Left ventricle myocardium inferior (tissue), 1 donor: ENCODE measurements at regions not wholly inside any gene's neighbourhood (a gene's known extent, or its start where the extent isn't known, plus 50 kb on each side); places are given as distances from the start of the nearest gene placed in this dataset.

Experiments
- DNase-seq: peaks from one replicate; pipeline ENCODE4 v3.0.0-alpha.2; 2020
- H3K27ac ChIP-seq: fragments of 200-600 bp; replicated peaks from 2 replicates; pipeline ENCODE4 v1.8.0; 2021
- H3K27me3 ChIP-seq: fragments of 200-600 bp; 2 replicates; pipeline ENCODE4 v1.8.0; 2021; ENCODE audit warnings: low read depth
- H3K36me3 ChIP-seq: fragments of 200-600 bp; 2 replicates; pipeline ENCODE4 v1.8.0; 2021
- H3K4me1 ChIP-seq: fragments of 200-600 bp; 2 replicates; pipeline ENCODE4 v1.8.0; 2021
- H3K4me3 ChIP-seq: fragments of 200-600 bp; 2 replicates; pipeline ENCODE4 v1.8.0; 2021; ENCODE audit warnings: mild to moderate bottlenecking, moderate library complexity
- H3K9me3 ChIP-seq: fragments of 200-600 bp; replicated peaks from 2 replicates; pipeline ENCODE4 v1.8.0; 2021
- CTCF ChIP-seq: fragments of 200-600 bp; IDR thresholded peaks from 2 replicates; pipeline ENCODE4 v1.8.0; 2021; ENCODE audit warnings: antibody characterized with exemption, mild to moderate bottlenecking, borderline replicate concordance
- intact Hi-C: fragments of 100-400 bp; cut with micrococcal nuclease; formaldehyde crosslinking; loops from one replicate; pipeline ENCODE4 v1.11.0; 2022
- donor health status: DM: no; HTN: yes; CAD: no; lungs with severe emphysema.

GRCh38 chr1:102562380-102562779 is 545.9 kb downstream of the COL11A1 start:
- no peaks in the 10 kb centered on the region for H3K27me3 ChIP-seq
- H3K4me1 ChIP-seq = no peaks in the 10 kb centered on the region
- H3K4me3 ChIP-seq = no peak overlapping the region
- H3K27ac ChIP-seq = no peak overlapping the region
- no peak for TF ChIP-seq CTCF
- intact Hi-C loops = no loop called here
- peaks cover 6% of the 10 kb centered on the region for H3K9me3 ChIP-seq
- no peak for DNase-seq
- no peaks in the 10 kb centered on the region for H3K36me3 ChIP-seq

- intact Hi-C loops = no loop called here
- TF ChIP-seq CTCF = no peak
- Histone ChIP-seq H3K4me1 (no peaks in the 10 kb centered on the region), H3K27ac (no peak overlapping the region), H3K4me3 (no peak overlapping the region), H3K36me3 (no peaks in the 10 kb centered on the region), H3K27me3 (no peaks in the 10 kb centered on the region), H3K9me3 (peaks cover 56% of the 10 kb centered on the region)
- no peak for DNase-seq
These were observed 554.1 kb upstream of the OLFM3 start for GRCh38 chr1:102550729-102551384.

- intact Hi-C loops = no loop called here
- no peak for TF ChIP-seq CTCF
- H3K4me1 ChIP-seq = no peaks in the 10 kb centered on the region
- no peaks in the 10 kb centered on the region for H3K27me3 ChIP-seq
- H3K4me3 ChIP-seq = no peak overlapping the region
- DNase-seq = no peak
- peaks cover 11% of the 10 kb centered on the region for H3K9me3 ChIP-seq
- H3K36me3 ChIP-seq = no peaks in the 10 kb centered on the region
- H3K27ac ChIP-seq = no peak overlapping the region
These were observed 549.5 kb upstream of the OLFM3 start for GRCh38 chr1:102546251-102546650.

GRCh38 chr1:102535829-102536505 is 539.2 kb upstream of the OLFM3 start:
- TF ChIP-seq CTCF = no peak
- Histone ChIP-seq H3K27me3 (no peaks in the 10 kb centered on the region), H3K36me3 (no peaks in the 10 kb centered on the region), H3K4me1 (no peaks in the 10 kb centered on the region), H3K27ac (no peak overlapping the region), H3K4me3 (no peak overlapping the region), H3K9me3 (no peaks in the 10 kb centered on the region)
- DNase-seq = no peak
- intact Hi-C loops = no loop called here

GRCh38 chr1:102531036-102531435 is 534.3 kb upstream of the OLFM3 start:
- TF ChIP-seq CTCF = no peak
- no peak overlapping the region for H3K27ac ChIP-seq
- H3K4me3 ChIP-seq = no peak overlapping the region
- no peaks in the 10 kb centered on the region for H3K9me3 ChIP-seq
- H3K4me1 ChIP-seq = no peaks in the 10 kb centered on the region
- intact Hi-C loops = no loop called here
- no peaks in the 10 kb centered on the region for H3K36me3 ChIP-seq
- no peaks in the 10 kb centered on the region for H3K27me3 ChIP-seq
- DNase-seq = no peak
